GM12872 (cell line): ENCODE measurements at regions not wholly inside any gene's neighbourhood (a gene's known extent, or its start where the extent isn't known, plus 50 kb on each side); places are given as distances from the start of the nearest gene placed in this dataset.

Experiments used
- CTCF ChIP-seq: IDR thresholded peaks from 3 replicates; pipeline ENCODE4 v1.5.1; 2011; ENCODE audit warnings: low read depth, mild to moderate bottlenecking, low read length, moderate library complexity; ENCODE audit not compliant: insufficient read depth

- no peak for TF ChIP-seq CTCF
These were observed 91.2 kb upstream of the BMP4 start for GRCh38 chr14:54047645-54048308.

GRCh38 chr14:54048311-54048710 lies 91.7 kb upstream of the BMP4 start:
- no peak for TF ChIP-seq CTCF

- no peak for TF ChIP-seq CTCF
These were observed 92.1 kb upstream of the BMP4 start for GRCh38 chr14:54048736-54049135.

GRCh38 chr14:54050759-54051158 lies 94.1 kb upstream of the BMP4 start:
- no peak for TF ChIP-seq CTCF

GRCh38 chr14:54052696-54053385 lies 96.2 kb upstream of the BMP4 start:
- TF ChIP-seq CTCF: no peak

- TF ChIP-seq CTCF: no peak
These were observed 96.7 kb upstream of the BMP4 start for GRCh38 chr14:54053386-54053745.

GRCh38 chr14:54058505-54058904 lies 101.9 kb upstream of the BMP4 start:
- TF ChIP-seq CTCF: no peak
